22Rv1 (cell line): ENCODE measurements at regions not wholly inside any gene's neighbourhood (a gene's known extent, or its start where the extent isn't known, plus 50 kb on each side); places are given as distances from the start of the nearest gene placed in this dataset.

Source experiments
- CTCF ChIP-seq: fragments of 450-650 bp; IDR thresholded peaks from 2 replicates; pipeline ENCODE4 v1.5.1; 2017; ENCODE audit warnings: mild to moderate bottlenecking
- ZFX ChIP-seq: fragments of 450-650 bp; IDR thresholded peaks from 2 replicates; pipeline ENCODE4 v1.6.1; 2017; ENCODE audit warnings: antibody characterized with exemption, borderline replicate concordance

DNA sequence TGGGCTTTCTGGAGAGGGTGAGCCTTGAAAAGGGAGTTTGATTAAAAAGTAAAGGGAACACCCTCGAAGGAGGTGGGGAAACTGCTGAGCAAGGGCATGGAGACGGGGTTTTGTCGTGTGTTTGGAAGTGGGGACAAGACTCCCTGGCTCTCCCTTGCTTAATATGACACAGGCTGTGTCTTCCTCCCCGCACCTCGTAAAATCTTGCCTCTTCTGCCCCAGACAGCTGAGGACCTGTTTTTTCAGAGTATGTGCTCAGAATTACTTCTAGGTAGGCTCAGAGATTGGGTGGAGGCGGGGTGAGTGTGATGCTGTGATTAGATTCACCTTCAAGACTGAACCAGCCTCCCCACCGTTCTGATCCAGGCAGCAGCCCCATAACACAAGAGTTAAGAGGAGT, 244.4 kb upstream of the TLE3 start:
- TF ChIP-seq CTCF (no peak), ZFX (no peak)
